Renal cortical epithelial cell (primary cell): ENCODE measurements at regions not wholly inside any gene's neighbourhood (a gene's known extent, or its start where the extent isn't known, plus 50 kb on each side); places are given as distances from the start of the nearest gene placed in this dataset.
"Not testable (repeated sequence)": the region's sequence is repeated elsewhere in the genome, so short reads cannot be mapped to it uniquely, and the experiment has no call there.

Source experiments
- DNase-seq: peaks from one replicate; pipeline ENCODE4 v3.0.0-alpha.2; 2011; ENCODE audit warnings: low read depth

- DNase-seq = peak; percentile 29
These were observed 813.0 kb downstream of the DHX35 start for GRCh38 chr20:39775110-39775509.

- no peak for DNase-seq
These were observed 811.3 kb downstream of the DHX35 start for GRCh38 chr20:39773380-39774000.

GRCh38 chr20:39767352-39767751 is 805.2 kb downstream of the DHX35 start:
- no peak for DNase-seq

- no peak for DNase-seq
These were observed 804.2 kb downstream of the DHX35 start for GRCh38 chr20:39766333-39766732.

GRCh38 chr20:39762716-39763115 is 800.6 kb downstream of the DHX35 start:
- no peak for DNase-seq

GRCh38 chr20:39758876-39759275 is 796.7 kb downstream of the DHX35 start:
- no peak for DNase-seq

- no peak for DNase-seq
These were observed 794.7 kb downstream of the DHX35 start for GRCh38 chr20:39756828-39757227.

GRCh38 chr20:39756369-39756768 is 794.2 kb downstream of the DHX35 start:
- no peak for DNase-seq

GRCh38 chr20:39752262-39752876 is 790.2 kb downstream of the DHX35 start:
- DNase-seq = no peak

GRCh38 chr20:39751557-39752137 is 789.5 kb downstream of the DHX35 start:
- DNase-seq = no peak

GRCh38 chr20:39745380-39745779 is 783.2 kb downstream of the DHX35 start:
- DNase-seq = no peak

- DNase-seq = no peak
These were observed 776.5 kb downstream of the DHX35 start for GRCh38 chr20:39738651-39739050.

GRCh38 chr20:39736434-39737327 is 774.5 kb downstream of the DHX35 start:
- no peak for DNase-seq

- DNase-seq = not testable (repeated sequence)
These were observed 763.4 kb downstream of the DHX35 start for GRCh38 chr20:39725513-39725912.

- no peak for DNase-seq
These were observed 757.1 kb downstream of the DHX35 start for GRCh38 chr20:39719293-39719692.

GRCh38 chr20:39717936-39718335 is 755.8 kb downstream of the DHX35 start:
- DNase-seq = no peak

- DNase-seq = no peak
These were observed 754.7 kb downstream of the DHX35 start for GRCh38 chr20:39716796-39717341.

GRCh38 chr20:39713076-39713840 is 751.1 kb downstream of the DHX35 start:
- no peak for DNase-seq

- no peak for DNase-seq
These were observed 744.1 kb downstream of the DHX35 start for GRCh38 chr20:39706184-39706663.

GRCh38 chr20:39705032-39705431 is 742.9 kb downstream of the DHX35 start:
- DNase-seq = no peak

GRCh38 chr20:39703357-39703756 is 741.2 kb downstream of the DHX35 start:
- DNase-seq = not testable (repeated sequence)
